Astrocyte of the spinal cord (primary cell): ENCODE measurements at regions not wholly inside any gene's neighbourhood (a gene's known extent, or its start where the extent isn't known, plus 50 kb on each side); places are given as distances from the start of the nearest gene placed in this dataset.

ENCODE experiments used
- DNase-seq: peaks from one replicate; pipeline ENCODE4 v3.0.0; 2011; ENCODE audit warnings: low read depth, low spot score
- H3K4me3 ChIP-seq: 2 replicates; pipeline ENCODE4 v1.5.1; 2011; ENCODE audit warnings: low read depth, mild to moderate bottlenecking, low read length, moderate library complexity
- CTCF ChIP-seq: IDR thresholded peaks from 2 replicates; pipeline ENCODE4 v1.5.1; 2012; ENCODE audit warnings: low read depth, mild to moderate bottlenecking, low read length, inconsistent platforms
- in situ Hi-C: cut with HindIII; loops from 2 replicates; pipeline ENCODE4 v1.10.0; 2017; ENCODE audit warnings: low sequenced_read_pairs

GRCh38 chr3:20406611-20407011, 220.6 kb upstream of the SGO1 start:
- H3K4me3 ChIP-seq, result no peak overlapping the region
- DNase-seq, result peak; percentile 72
- in situ Hi-C loops, result no loop called here
- TF ChIP-seq CTCF, result no peak

DNA sequence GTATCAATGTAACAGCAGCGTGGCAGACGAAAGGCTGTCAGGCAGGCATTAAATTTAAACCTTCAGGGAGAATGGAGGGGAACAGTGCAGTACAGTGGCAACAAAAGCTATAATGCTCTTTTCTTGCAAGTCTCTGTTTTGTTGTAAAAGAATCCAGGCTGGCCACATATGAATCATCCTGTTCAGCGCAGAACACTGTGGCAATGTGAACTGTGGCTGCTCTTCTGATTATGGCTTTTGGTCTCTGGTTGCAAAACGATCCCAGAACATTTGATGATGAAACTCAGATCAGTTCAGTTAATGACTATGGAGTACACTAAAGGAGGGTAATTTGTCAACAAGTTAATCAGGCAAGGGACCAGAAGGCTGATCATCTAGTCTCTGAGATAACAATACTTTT, 219.7 kb upstream of the SGO1 start:
- in situ Hi-C loops, result no loop called here
- TF ChIP-seq CTCF, result no peak
- H3K4me3 ChIP-seq, result no peak overlapping the region
- peak; percentile 86 for DNase-seq

- no peak overlapping the region for H3K4me3 ChIP-seq
- in situ Hi-C loops, result no loop called here
- no peak for TF ChIP-seq CTCF
- DNase-seq, result no peak
Observed at GRCh38 chr3:20405231-20405630, 219.2 kb upstream of the SGO1 start.

- H3K4me3 ChIP-seq, result no peak overlapping the region
- no peak for TF ChIP-seq CTCF
- no peak for DNase-seq
- in situ Hi-C loops, result no loop called here
Observed at GRCh38 chr3:20404741-20405100, 218.7 kb upstream of the SGO1 start.

DNA sequence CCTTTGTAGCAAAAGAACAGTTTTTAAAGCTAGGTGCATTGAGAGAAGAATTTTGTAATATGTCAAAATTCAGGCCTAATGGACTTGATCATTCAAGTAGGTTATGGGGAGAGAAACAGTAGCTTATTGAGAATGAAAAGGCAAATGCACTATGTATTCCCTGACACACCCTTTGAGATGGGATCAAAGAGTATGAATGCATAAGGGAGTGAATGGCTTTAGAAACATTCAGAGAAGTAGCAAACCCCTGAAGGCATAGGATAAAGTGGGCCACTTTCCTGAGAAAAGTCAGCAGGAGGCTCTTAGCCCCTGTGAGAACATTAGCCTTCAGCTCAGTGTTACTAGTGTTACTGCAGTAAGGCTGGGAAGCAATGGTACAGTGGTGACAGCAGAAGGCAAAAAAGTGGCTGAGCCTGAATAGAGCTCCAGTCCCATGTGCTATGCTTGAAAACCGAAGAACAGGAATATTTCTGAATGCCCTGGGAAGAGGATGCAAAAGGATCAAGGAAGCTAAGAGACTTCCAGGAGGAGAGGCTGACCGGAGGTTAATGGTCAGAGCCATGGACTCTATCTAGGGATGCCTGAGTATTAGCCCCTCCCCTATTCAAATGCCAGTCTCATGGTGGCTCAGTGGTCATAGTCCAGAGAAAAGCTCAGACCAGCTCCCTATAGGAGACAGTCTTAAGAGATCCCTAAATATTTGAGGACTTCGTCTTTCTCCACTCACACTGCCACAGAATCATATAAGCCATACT, 218.2 kb upstream of the SGO1 start:
- no peak for TF ChIP-seq CTCF
- no peak overlapping the region for H3K4me3 ChIP-seq
- no peak for DNase-seq
- in situ Hi-C loops, result no loop called here

DNA sequence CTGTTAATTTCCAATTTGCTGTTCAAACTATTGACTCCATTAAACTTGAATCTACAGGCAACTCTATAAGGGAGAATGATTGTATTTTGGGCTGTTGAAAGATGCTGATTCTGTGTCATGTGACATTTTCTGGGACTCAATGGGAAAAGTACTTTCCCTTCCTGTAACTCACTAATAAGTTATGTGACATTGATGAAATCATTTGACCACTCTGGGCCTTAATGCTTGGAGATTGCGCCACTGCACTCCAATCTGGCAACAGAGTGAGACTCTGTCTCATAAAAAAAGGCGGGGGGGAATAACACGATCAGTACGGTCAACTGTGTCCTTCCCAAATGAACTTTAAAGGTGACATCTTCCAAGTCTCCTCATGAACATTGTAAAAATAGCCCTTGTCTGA, 215.2 kb upstream of the SGO1 start:
- in situ Hi-C loops, result no loop called here
- no peak for DNase-seq
- no peak for TF ChIP-seq CTCF

GRCh38 chr3:20400686-20401085, 214.7 kb upstream of the SGO1 start:
- DNase-seq, result no peak
- H3K4me3 ChIP-seq, result no peak overlapping the region
- in situ Hi-C loops, result no loop called here
- TF ChIP-seq CTCF, result no peak

More for the DNA sequence above, 215.2 kb upstream of the SGO1 start:
- H3K4me3 ChIP-seq, result no peak overlapping the region
